ENCODE measurements at regions not wholly inside any gene's neighbourhood (a gene's known extent, or its start where the extent isn't known, plus 50 kb on each side); places are given as distances from the start of the nearest gene placed in this dataset.

DNA sequence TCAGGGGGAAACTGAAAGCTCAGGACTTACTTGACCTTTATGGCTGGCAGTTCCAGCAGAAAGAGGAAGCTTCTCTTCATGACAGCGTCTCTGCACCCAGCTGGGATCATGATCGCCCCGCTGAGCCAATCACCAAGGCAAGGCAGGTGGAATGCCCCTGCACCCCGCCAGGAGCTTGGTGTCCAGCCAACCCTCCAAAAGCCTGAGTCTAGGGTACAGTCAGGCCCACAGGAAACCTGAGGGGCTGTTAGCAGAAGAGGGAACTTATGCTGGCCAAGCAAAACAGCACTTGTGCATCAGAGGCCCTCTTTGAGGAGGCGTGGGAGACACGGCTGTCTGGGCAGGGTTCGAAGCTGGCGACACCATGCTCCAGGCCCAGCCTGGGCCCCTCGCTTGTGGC lies 188.3 kb upstream of the GMDS start:
- no peaks in the 10 kb centered on the region for H3K4me1 ChIP-seq
- H3K4me3 ChIP-seq = no peak overlapping the region
- H3K36me3 ChIP-seq = peaks cover 0 to 8% of the 10 kb centered on the region in 2 donors
- H3K27me3 ChIP-seq = no peaks in the 10 kb centered on the region
- TF ChIP-seq, protein P1, sequence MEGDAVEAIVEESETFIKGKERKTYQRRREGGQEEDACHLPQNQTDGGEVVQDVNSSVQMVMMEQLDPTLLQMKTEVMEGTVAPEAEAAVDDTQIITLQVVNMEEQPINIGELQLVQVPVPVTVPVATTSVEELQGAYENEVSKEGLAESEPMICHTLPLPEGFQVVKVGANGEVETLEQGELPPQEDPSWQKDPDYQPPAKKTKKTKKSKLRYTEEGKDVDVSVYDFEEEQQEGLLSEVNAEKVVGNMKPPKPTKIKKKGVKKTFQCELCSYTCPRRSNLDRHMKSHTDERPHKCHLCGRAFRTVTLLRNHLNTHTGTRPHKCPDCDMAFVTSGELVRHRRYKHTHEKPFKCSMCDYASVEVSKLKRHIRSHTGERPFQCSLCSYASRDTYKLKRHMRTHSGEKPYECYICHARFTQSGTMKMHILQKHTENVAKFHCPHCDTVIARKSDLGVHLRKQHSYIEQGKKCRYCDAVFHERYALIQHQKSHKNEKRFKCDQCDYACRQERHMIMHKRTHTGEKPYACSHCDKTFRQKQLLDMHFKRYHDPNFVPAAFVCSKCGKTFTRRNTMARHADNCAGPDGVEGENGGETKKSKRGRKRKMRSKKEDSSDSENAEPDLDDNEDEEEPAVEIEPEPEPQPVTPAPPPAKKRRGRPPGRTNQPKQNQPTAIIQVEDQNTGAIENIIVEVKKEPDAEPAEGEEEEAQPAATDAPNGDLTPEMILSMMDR (IDR thresholded peaks at IDR 0.05) = no peak
- no peak for TF ChIP-seq POLR2AphosphoS5 (IDR thresholded peaks at IDR 0.05)
- no peaks in the 10 kb centered on the region for H3K9me3 ChIP-seq
- no peak overlapping the region for H3K27ac ChIP-seq
- ATAC-seq = no peak
- WGBS, 2 donors (ENCODE audit: low coverage in 1 of 2) = 85 to 90% methylated on average over 2 to 4 of the region's 9 CpGs

DNA sequence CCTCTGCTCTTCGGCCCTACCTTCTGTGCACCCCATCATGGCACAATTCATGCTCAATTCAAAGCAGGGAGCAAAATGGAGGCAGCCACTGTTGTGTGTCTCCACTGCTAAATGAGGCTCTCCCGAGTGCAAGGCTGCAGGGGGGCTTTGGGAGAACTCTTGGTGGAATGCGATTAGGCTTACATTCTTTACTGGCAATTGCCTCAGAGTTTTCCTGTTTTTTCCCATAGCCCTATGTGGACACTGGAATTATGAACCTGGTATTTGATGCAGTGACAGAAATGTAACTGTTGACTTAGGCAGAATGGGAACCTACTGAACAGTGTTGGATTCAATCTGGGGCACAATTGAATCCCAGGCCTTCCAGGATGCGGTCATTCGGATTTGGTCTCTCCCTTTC lies 187.9 kb upstream of the GMDS start:
- Histone ChIP-seq H3K4me3 (no peak overlapping the region), H3K27me3 (no peaks in the 10 kb centered on the region), H3K36me3 (peaks cover 0 to 8% of the 10 kb centered on the region in 2 donors), H3K9me3 (no peaks in the 10 kb centered on the region), H3K4me1 (no peaks in the 10 kb centered on the region), H3K27ac (no peak overlapping the region)
- ATAC-seq = no peak
- TF ChIP-seq EP300 (IDR thresholded peaks at IDR 0.05) (no peak), POLR2A (IDR thresholded peaks at IDR 0.05) (no peak), POLR2AphosphoS5 (IDR thresholded peaks at IDR 0.05) (no peak)
- TF ChIP-seq, protein P1 (IDR thresholded peaks at IDR 0.05) = no peak
- 100% methylated on average over 1 to 4 of the region's 5 CpGs for WGBS, 2 donors (ENCODE audit: low coverage in 1 of 2)

DNA sequence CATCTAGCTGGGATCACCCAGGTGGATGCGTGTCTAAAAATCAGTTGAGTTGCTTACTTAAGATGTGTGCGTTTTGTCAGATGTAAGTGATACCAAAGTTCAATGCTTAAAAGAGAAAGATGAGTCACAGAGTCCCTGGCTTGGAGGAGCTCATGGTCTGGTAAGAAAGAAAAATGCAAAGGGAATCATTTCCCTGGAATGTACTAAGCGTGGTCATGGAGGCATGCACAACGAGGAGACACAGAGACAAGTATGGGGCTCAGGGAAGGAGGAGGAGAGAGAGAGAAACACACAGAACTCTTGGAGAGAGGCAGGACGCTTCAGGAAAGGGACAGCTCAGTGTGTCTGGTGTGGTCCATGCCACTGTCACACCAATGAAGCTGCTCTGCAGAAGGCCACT lies 186.9 kb upstream of the GMDS start:
- Histone ChIP-seq H3K9me3 (no peaks in the 10 kb centered on the region), H3K4me3 (no peak overlapping the region), H3K27ac (no peak overlapping the region), H3K4me1 (no peaks in the 10 kb centered on the region), H3K27me3 (no peaks in the 10 kb centered on the region), H3K36me3 (peaks cover 0 to 8% of the 10 kb centered on the region in 2 donors)
- no peak for TF ChIP-seq POLR2AphosphoS5 (IDR thresholded peaks at IDR 0.05)
- no peak for TF ChIP-seq EP300 (IDR thresholded peaks at IDR 0.05)
- no peak for TF ChIP-seq POLR2A (IDR thresholded peaks at IDR 0.05)
- TF ChIP-seq, protein P1 (IDR thresholded peaks at IDR 0.05) = no peak
- WGBS, 2 donors (ENCODE audit: low coverage in 1 of 2) = 69 to 81% methylated on average over 4 to 5 of the region's 5 CpGs
- ATAC-seq = no peak

DNA sequence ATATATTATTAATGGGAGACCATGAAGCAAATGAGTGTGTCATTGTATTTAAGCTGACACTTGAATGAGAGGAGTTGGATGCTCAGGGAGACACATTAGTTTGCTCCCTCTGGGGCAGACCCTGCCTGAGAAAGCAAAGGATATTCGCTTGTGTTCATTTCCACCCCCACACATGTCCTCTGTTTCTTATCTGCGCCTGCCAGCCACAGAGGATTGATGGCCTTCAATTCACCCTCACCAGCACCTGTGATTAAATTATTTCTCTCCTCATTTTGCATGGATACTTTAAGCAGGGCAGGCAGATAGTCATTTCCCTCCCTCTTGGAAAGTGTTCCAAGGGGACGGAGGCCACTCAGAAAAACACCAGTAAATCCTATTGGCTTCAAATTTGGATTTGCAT lies 185.2 kb upstream of the GMDS start:
- Histone ChIP-seq H3K27me3 (no peaks in the 10 kb centered on the region), H3K4me3 (no peak overlapping the region), H3K4me1 (no peaks in the 10 kb centered on the region), H3K36me3 (peaks cover 0 to 8% of the 10 kb centered on the region in 2 donors), H3K27ac (no peak overlapping the region), H3K9me3 (no peaks in the 10 kb centered on the region)
- TF ChIP-seq POLR2A (IDR thresholded peaks at IDR 0.05) (no peak), POLR2AphosphoS5 (IDR thresholded peaks at IDR 0.05) (no peak), EP300 (IDR thresholded peaks at IDR 0.05) (no peak)
- TF ChIP-seq, protein P1 (IDR thresholded peaks at IDR 0.05) = no peak
- no peak for ATAC-seq
- WGBS, 2 donors (ENCODE audit: low coverage in 1 of 2) = 71 to 81% methylated on average over 1 to 2 of the region's 3 CpGs

DNA sequence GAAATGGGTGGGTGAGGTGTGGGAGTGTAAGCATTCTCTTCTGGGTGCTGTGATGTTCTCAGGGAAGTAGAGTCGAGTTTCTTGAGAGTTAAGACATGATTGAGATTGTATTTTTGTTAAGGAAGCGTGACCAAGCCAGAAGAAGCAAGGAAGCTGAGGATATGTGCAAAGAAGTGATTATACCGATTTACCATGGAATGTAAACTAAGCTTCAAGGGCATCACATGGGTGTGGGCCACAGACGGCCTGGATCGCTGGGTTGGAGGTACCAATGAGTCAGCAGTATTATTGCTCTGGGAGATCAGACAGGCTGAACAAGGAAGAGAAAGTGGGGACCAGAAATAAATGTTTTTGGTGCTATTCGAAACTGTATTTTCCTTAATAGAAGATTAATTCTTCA lies 184.1 kb upstream of the GMDS start:
- TF ChIP-seq, protein P1 (IDR thresholded peaks at IDR 0.05) = no peak
- no peak for TF ChIP-seq POLR2AphosphoS5 (IDR thresholded peaks at IDR 0.05)
- TF ChIP-seq EP300 (IDR thresholded peaks at IDR 0.05) = no peak
- no peak for TF ChIP-seq POLR2A (IDR thresholded peaks at IDR 0.05)
- Histone ChIP-seq H3K4me3 (no peak overlapping the region), H3K27ac (no peak overlapping the region), H3K4me1 (no peaks in the 10 kb centered on the region), H3K36me3 (peaks cover 0 to 6% of the 10 kb centered on the region in 2 donors), H3K27me3 (no peaks in the 10 kb centered on the region), H3K9me3 (no peaks in the 10 kb centered on the region)
- 79 to 85% methylated on average over 6 of the region's 6 CpGs for WGBS, 2 donors (ENCODE audit: low coverage in 1 of 2)
- no peak for ATAC-seq

Measured in gastroesophageal sphincter (tissue), 4 donors.